Cardiac muscle cell (in vitro differentiated cells and primary cell): ENCODE measurements at regions not wholly inside any gene's neighbourhood (a gene's known extent, or its start where the extent isn't known, plus 50 kb on each side); places are given as distances from the start of the nearest gene placed in this dataset.

Experiments
- DNase-seq, 2 donors: peaks; one replicate each; pipeline versions ENCODE4 v3.0.0 to v3.0.0-alpha.2; 2010 to 2017; ENCODE audit warnings: low read depth in 1 of 2, low spot score in 1 of 2
- H3K27ac ChIP-seq: fragments of 200-600 bp; sonication (generic); 2 replicates; pipeline ENCODE4 v1.5.1; 2016
- H3K27me3 ChIP-seq: fragments of 200-600 bp; sonication (generic); 2 replicates; pipeline ENCODE4 v1.6.0; 2016; ENCODE audit warnings: control low read depth
- H3K36me3 ChIP-seq: fragments of 200-600 bp; sonication (generic); 2 replicates; pipeline ENCODE4 v1.5.1; 2016; ENCODE audit warnings: control low read depth
- H3K4me1 ChIP-seq: fragments of 200-600 bp; sonication (generic); 2 replicates; pipeline ENCODE4 v1.8.1; 2017; ENCODE audit warnings: low read depth, mild to moderate bottlenecking, mixed run types
- H3K4me3 ChIP-seq: fragments of 200-600 bp; sonication (generic); 2 replicates; pipeline ENCODE4 v1.5.1; 2016; ENCODE audit warnings: mild to moderate bottlenecking
- H3K9me3 ChIP-seq: fragments of 200-600 bp; sonication (generic); 2 replicates; pipeline ENCODE4 v1.5.1; 2017; ENCODE audit warnings: low read depth, mild to moderate bottlenecking, control low read depth
- TF ChIP-seq, protein P1 (sequence below): IDR thresholded peaks from 2 replicates; pipeline ENCODE4 v1.5.1; 2012; ENCODE audit warnings: low read depth, mild to moderate bottlenecking, low read length

DNA sequence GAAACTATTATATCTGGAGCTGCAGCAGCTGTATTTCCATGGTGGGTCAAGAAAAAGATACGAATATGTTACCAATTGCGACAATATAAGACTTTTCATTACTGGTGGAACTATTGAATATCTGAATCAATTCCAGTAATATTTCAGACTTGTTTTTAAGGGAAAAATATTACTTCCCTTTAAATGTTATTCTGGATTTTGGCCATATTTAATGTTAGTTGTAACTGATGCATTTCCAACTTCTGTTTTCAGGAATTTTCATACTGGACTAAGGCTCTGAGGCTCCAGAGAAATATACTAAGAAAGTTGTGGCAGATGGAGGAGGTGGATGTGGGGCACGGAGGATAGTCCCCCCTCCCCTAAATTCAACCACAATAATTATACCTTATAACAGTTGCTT is 555.2 kb upstream of the SETBP1 start:
- DNase-seq = no peak
- H3K36me3 ChIP-seq = no peaks in the 10 kb centered on the region
- H3K4me3 ChIP-seq = no peak overlapping the region

DNA sequence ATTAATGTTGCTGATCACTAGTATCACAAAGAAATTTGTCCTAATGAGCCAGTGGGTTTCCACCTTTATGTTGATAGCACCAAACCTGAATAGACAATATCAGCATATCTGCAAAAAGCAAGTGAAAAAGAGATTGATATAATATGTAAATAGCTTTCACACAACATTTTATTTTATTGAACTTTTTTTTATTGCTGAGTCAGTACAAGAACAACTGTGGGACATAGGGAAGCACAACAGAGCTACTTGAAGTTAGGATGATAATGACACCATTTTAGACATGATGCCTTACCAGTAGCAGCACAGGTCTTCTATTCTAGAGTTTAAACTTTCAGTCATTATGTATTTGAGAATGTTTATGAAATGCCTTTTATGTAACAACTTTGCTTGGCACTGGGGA is 554.1 kb upstream of the SETBP1 start:
- no peaks in the 10 kb centered on the region for H3K4me1 ChIP-seq

More for the DNA sequence above, 555.2 kb upstream of the SETBP1 start:
- Histone ChIP-seq H3K9me3 (no peaks in the 10 kb centered on the region), H3K4me1 (no peaks in the 10 kb centered on the region), H3K27ac (no peak overlapping the region), H3K27me3 (no peaks in the 10 kb centered on the region)
- TF ChIP-seq, protein P1, sequence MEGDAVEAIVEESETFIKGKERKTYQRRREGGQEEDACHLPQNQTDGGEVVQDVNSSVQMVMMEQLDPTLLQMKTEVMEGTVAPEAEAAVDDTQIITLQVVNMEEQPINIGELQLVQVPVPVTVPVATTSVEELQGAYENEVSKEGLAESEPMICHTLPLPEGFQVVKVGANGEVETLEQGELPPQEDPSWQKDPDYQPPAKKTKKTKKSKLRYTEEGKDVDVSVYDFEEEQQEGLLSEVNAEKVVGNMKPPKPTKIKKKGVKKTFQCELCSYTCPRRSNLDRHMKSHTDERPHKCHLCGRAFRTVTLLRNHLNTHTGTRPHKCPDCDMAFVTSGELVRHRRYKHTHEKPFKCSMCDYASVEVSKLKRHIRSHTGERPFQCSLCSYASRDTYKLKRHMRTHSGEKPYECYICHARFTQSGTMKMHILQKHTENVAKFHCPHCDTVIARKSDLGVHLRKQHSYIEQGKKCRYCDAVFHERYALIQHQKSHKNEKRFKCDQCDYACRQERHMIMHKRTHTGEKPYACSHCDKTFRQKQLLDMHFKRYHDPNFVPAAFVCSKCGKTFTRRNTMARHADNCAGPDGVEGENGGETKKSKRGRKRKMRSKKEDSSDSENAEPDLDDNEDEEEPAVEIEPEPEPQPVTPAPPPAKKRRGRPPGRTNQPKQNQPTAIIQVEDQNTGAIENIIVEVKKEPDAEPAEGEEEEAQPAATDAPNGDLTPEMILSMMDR = no peak

DNA sequence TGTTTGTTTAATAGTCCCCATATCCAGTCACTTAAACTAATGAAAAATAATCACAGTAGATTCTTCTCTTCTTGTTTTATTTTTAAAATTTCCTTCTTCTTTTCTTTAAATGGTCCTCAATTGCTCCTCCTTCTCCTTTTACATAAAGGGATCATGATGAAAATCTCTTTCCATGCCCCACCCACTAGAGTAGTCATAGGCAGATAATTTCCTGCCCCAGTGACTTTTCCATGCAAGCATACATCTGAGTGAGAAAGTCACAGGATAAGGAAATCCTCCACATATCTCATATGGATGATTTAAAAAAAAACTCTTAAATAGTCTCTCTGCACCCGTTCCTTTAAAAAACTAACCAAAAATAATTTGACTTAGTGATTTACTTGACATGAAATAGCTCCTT is 552.3 kb upstream of the SETBP1 start:
- TF ChIP-seq, protein P1 = no peak
- Histone ChIP-seq H3K36me3 (no peaks in the 10 kb centered on the region), H3K27ac (no peak overlapping the region), H3K27me3 (no peaks in the 10 kb centered on the region), H3K4me1 (no peaks in the 10 kb centered on the region), H3K4me3 (no peak overlapping the region), H3K9me3 (no peaks in the 10 kb centered on the region)
- peak in 1 of 2 donors; percentile 29 for DNase-seq

More for the DNA sequence above, 554.1 kb upstream of the SETBP1 start:
- Histone ChIP-seq H3K36me3 (no peaks in the 10 kb centered on the region), H3K27ac (no peak overlapping the region), H3K9me3 (no peaks in the 10 kb centered on the region), H3K4me3 (no peak overlapping the region), H3K27me3 (no peaks in the 10 kb centered on the region)
- no peak for DNase-seq
- TF ChIP-seq, protein P1 = no peak

DNA sequence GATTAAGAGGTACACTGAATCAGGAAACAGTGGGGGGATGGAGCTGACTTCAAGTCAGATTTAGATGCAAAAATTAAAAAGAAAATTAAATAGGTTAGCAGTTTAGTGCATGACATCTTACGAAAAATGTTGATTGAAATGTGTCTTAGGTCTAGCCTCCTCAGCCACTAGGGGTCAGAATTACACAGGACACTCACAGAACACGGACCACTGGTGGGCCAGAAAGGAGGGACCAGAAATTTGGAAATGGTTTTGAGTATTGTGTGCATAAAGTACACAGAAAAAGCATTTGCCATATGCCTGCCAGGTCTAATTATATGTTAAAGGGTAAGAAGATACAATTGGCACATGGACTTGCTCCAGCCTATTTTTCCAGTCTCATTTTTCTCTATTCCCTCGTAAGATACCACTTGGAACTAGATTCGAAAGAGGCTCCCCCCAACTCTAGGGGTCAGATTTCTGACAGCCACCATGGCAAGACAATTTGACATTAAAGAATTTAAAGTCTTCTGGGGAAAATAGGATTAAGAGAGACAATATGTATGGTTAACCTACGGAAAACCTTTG is 550.2 kb upstream of the SETBP1 start:
- TF ChIP-seq, protein P1 = peak; percentile 62
- H3K27me3 ChIP-seq = no peaks in the 10 kb centered on the region
- H3K27ac ChIP-seq = no peak overlapping the region
- H3K4me1 ChIP-seq = no peaks in the 10 kb centered on the region
- DNase-seq = peak; percentile 59 to 68
- H3K36me3 ChIP-seq = no peaks in the 10 kb centered on the region
- H3K4me3 ChIP-seq = no peak overlapping the region
- H3K9me3 ChIP-seq = no peaks in the 10 kb centered on the region

DNA sequence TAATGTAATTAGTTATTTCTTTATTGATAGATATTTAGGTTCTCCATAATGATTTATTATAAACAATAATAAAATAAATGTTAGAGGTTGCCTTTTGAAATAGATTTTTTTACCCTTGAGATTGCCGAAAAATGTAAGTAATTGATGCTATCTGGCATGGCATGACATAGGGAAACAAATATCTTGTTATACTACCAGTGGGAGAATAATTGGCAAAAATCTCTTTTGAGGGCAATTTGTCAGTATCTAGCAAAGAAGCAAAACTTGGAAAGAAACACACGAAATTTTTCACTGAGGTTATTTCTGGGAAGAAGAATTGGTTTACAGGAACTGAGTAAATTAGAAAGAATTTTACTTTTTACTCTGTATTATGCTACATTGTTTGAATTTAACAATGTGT is 547.2 kb upstream of the SETBP1 start:
- no peaks in the 10 kb centered on the region for H3K27me3 ChIP-seq
- no peak overlapping the region for H3K27ac ChIP-seq
- no peaks in the 10 kb centered on the region for H3K4me1 ChIP-seq
- H3K4me3 ChIP-seq = no peak overlapping the region
- H3K36me3 ChIP-seq = no peaks in the 10 kb centered on the region
- peak in 1 of 2 donors; percentile 12 for DNase-seq
- TF ChIP-seq, protein P1 = no peak
- no peaks in the 10 kb centered on the region for H3K9me3 ChIP-seq

DNA sequence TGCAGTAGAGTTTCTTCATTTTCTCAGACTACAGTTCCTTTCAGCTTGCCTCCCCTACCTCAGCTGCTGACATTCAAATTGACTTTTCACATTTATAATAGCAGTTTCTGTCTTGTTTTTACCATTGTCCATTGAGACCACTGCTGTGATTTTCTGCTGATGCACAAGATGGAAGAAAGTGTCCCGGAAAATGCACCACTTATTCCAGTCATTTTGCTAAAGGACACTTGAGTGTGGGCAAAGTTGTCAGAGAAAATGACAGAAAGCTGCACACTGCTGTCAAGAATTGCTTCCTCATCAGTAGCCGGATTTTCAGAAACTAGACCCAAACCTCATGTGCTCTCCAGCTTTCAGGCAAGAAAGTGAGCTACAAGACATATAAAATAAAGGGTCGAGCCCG is 546.2 kb upstream of the SETBP1 start:
- no peak overlapping the region for H3K27ac ChIP-seq
- H3K36me3 ChIP-seq = no peaks in the 10 kb centered on the region
- H3K4me1 ChIP-seq = no peaks in the 10 kb centered on the region
- TF ChIP-seq, protein P1 = no peak
- H3K4me3 ChIP-seq = no peak overlapping the region
- no peaks in the 10 kb centered on the region for H3K27me3 ChIP-seq
- no peak for DNase-seq
- no peaks in the 10 kb centered on the region for H3K9me3 ChIP-seq
